Amygdala (tissue), 56 donors: ENCODE measurements at regions not wholly inside any gene's neighbourhood (a gene's known extent, or its start where the extent isn't known, plus 50 kb on each side); places are given as distances from the start of the nearest gene placed in this dataset.

Experiments
- DNase-seq, 56 donors: peaks; one replicate each; lab custom pipeline; 2025; lab: John Stamatoyannopoulos, UW

GRCh38 chr2:146203064-146203624 lies 1641.7 kb upstream of the ACVR2A start:
- DNase-seq: no peak

GRCh38 chr2:146193619-146194018 lies 1651.2 kb upstream of the ACVR2A start:
- DNase-seq: no peak

- no peak for DNase-seq
Measured at GRCh38 chr2:146189541-146189940, 1655.3 kb upstream of the ACVR2A start.

- no peak for DNase-seq
Measured at GRCh38 chr2:146173934-146174333, 1654.0 kb upstream of the ZEB2 start.

- DNase-seq: no peak
Measured at GRCh38 chr2:146161256-146161882, 1641.5 kb upstream of the ZEB2 start.

- no peak for DNase-seq
Measured at GRCh38 chr2:146158072-146158674, 1638.3 kb upstream of the ZEB2 start.

GRCh38 chr2:146147448-146148012 lies 1627.6 kb upstream of the ZEB2 start:
- no peak for DNase-seq

GRCh38 chr2:146143971-146144370 lies 1624.1 kb upstream of the ZEB2 start:
- no peak for DNase-seq

GRCh38 chr2:146138820-146139219 lies 1618.9 kb upstream of the ZEB2 start:
- no peak for DNase-seq

- DNase-seq: no peak
Measured at GRCh38 chr2:146135245-146135644, 1615.3 kb upstream of the ZEB2 start.

GRCh38 chr2:146131785-146132184 lies 1611.9 kb upstream of the ZEB2 start:
- no peak for DNase-seq

GRCh38 chr2:146131048-146131447 lies 1611.1 kb upstream of the ZEB2 start:
- no peak for DNase-seq

GRCh38 chr2:146130290-146130689 lies 1610.4 kb upstream of the ZEB2 start:
- no peak for DNase-seq

- no peak for DNase-seq
Measured at GRCh38 chr2:146129231-146129630, 1609.3 kb upstream of the ZEB2 start.

GRCh38 chr2:146128216-146128615 lies 1608.3 kb upstream of the ZEB2 start:
- no peak for DNase-seq

- DNase-seq: no peak
Measured at GRCh38 chr2:146125551-146125950, 1605.6 kb upstream of the ZEB2 start.

- DNase-seq: no peak
Measured at GRCh38 chr2:146124741-146125140, 1604.8 kb upstream of the ZEB2 start.

- no peak for DNase-seq
Measured at GRCh38 chr2:146123714-146124113, 1603.8 kb upstream of the ZEB2 start.

- no peak for DNase-seq
Measured at GRCh38 chr2:146123256-146123655, 1603.3 kb upstream of the ZEB2 start.

- no peak for DNase-seq
Measured at GRCh38 chr2:146119586-146119985, 1599.7 kb upstream of the ZEB2 start.

GRCh38 chr2:146108993-146109392 lies 1589.1 kb upstream of the ZEB2 start:
- DNase-seq: no peak

- no peak for DNase-seq
Measured at GRCh38 chr2:146094185-146094584, 1574.3 kb upstream of the ZEB2 start.
